HUDEP-2 (cell line): ENCODE measurements at regions not wholly inside any gene's neighbourhood (a gene's known extent, or its start where the extent isn't known, plus 50 kb on each side); places are given as distances from the start of the nearest gene placed in this dataset.

Source experiments
- DNase-seq, 76 experiments: peaks; one replicate each; lab custom pipeline; 2025; ENCODE audit not compliant: unreplicated experiment in 76 of 76; lab: John Stamatoyannopoulos, UW

- DNase-seq, result no peak
Observed at GRCh38 chr18:34159691-34160185, 65.0 kb downstream of the NOL4 start.

- no peak for DNase-seq
Observed at GRCh38 chr18:34158881-34159690, 65.6 kb downstream of the NOL4 start.

- DNase-seq, result peak in 4 of 76 experiments; percentile 1 to 22 (median 9)
Observed at GRCh38 chr18:34153711-34154110, 71.0 kb downstream of the NOL4 start.

GRCh38 chr18:34131006-34131405 is 93.7 kb downstream of the NOL4 start:
- DNase-seq, result no peak

GRCh38 chr18:34128436-34128835 is 96.3 kb downstream of the NOL4 start:
- no peak for DNase-seq

- DNase-seq, result no peak
Observed at GRCh38 chr18:34126121-34126520, 98.6 kb downstream of the NOL4 start.

GRCh38 chr18:34122724-34123334 is 101.9 kb downstream of the NOL4 start:
- peak in 34 of 76 experiments; percentile 0 to 71 (median 18) for DNase-seq

- no peak for DNase-seq
Observed at GRCh38 chr18:34121200-34121721, 103.5 kb downstream of the NOL4 start.

GRCh38 chr18:34120294-34120693 is 104.4 kb downstream of the NOL4 start:
- no peak for DNase-seq

- DNase-seq, result no peak
Observed at GRCh38 chr18:34117319-34117718, 107.4 kb downstream of the NOL4 start.

GRCh38 chr18:34115409-34116081 is 109.2 kb downstream of the NOL4 start:
- DNase-seq, result no peak

GRCh38 chr18:34114996-34115395 is 109.7 kb downstream of the NOL4 start:
- no peak for DNase-seq

- no peak for DNase-seq
Observed at GRCh38 chr18:34108206-34108605, 116.5 kb downstream of the NOL4 start.

- no peak for DNase-seq
Observed at GRCh38 chr18:34098109-34098508, 126.6 kb downstream of the NOL4 start.

GRCh38 chr18:34097312-34097711 is 127.4 kb downstream of the NOL4 start:
- DNase-seq, result peak in 1 of 76 experiments; percentile 6

GRCh38 chr18:34094148-34094547 is 130.6 kb downstream of the NOL4 start:
- no peak for DNase-seq

GRCh38 chr18:34092796-34093195 is 131.9 kb downstream of the NOL4 start:
- DNase-seq, result no peak

GRCh38 chr18:34086370-34086769 is 138.3 kb downstream of the NOL4 start:
- no peak for DNase-seq

- no peak for DNase-seq
Observed at GRCh38 chr18:34085140-34085739, 139.5 kb downstream of the NOL4 start.

- no peak for DNase-seq
Observed at GRCh38 chr18:34084635-34085034, 140.1 kb downstream of the NOL4 start.
